H1 (cell line): ENCODE measurements at regions not wholly inside any gene's neighbourhood (a gene's known extent, or its start where the extent isn't known, plus 50 kb on each side); places are given as distances from the start of the nearest gene placed in this dataset.

Experiments used
- CTCF ChIA-PET: fragments of 300-600 bp; sonication (Branson Sonifier 250); formaldehyde crosslinking; loops from one replicate; lab custom pipeline; 2021; ENCODE audit not compliant: partially characterized antibody; lab: Charles Lee
- POLR2A ChIA-PET: fragments of 300-600 bp; sonication (Branson Sonifier 250); formaldehyde crosslinking; loops from one replicate; lab custom pipeline; 2021; ENCODE audit warnings: inconsistent platforms; ENCODE audit not compliant: partially characterized antibody; lab: Charles Lee
- DNase-seq, 2 experiments: peaks; one replicate each; pipeline versions ENCODE4 v3.0.0 to v3.0.0-alpha.2; 2010 to 2022; ENCODE audit warnings: low spot score in 2 of 2, low read depth in 1 of 2, mixed read lengths in 1 of 2
- FAIRE-seq: peaks from 2 replicates; lab custom pipeline; 2011; peaks lifted over from hg19 to GRCh38; lab: Jason Lieb, UNC
- H2AFZ ChIP-seq: 2 replicates; pipeline ENCODE4 v1.8.1; 2012; ENCODE audit warnings: low read length, inconsistent platforms
- H2AK5ac ChIP-seq: 2 replicates; pipeline ENCODE4 v1.6.1; 2013; ENCODE audit warnings: low read depth, low read length
- H2BK120ac ChIP-seq: replicated peaks from 2 replicates; pipeline ENCODE3; 2013; ENCODE audit warnings: low read depth, low read length, inconsistent platforms
- H2BK12ac ChIP-seq: 2 replicates; pipeline ENCODE4 v1.6.1; 2013; ENCODE audit warnings: low read depth, low read length
- H2BK15ac ChIP-seq: 2 replicates; pipeline ENCODE4 v1.6.1; 2013; ENCODE audit warnings: low read length
- H2BK20ac ChIP-seq: 2 replicates; pipeline ENCODE4 v1.6.1; 2013; ENCODE audit warnings: low read length
- H2BK5ac ChIP-seq: 2 replicates; pipeline ENCODE4 v1.6.1; 2013; ENCODE audit warnings: low read depth, low read length
- H3K14ac ChIP-seq: 2 replicates; pipeline ENCODE4 v1.6.1; 2013; ENCODE audit warnings: inconsistent platforms; ENCODE audit not compliant: insufficient read length
- H3K18ac ChIP-seq: 2 replicates; pipeline ENCODE4 v1.6.1; 2013; ENCODE audit warnings: low read length; ENCODE audit errors: extremely low read depth
- H3K23ac ChIP-seq: 2 replicates; pipeline ENCODE4 v1.6.1; 2013; ENCODE audit warnings: inconsistent platforms; ENCODE audit not compliant: insufficient read length
- H3K23me2 ChIP-seq: 2 replicates; pipeline ENCODE4 v1.6.1; 2013; ENCODE audit warnings: low read depth, low read length
- H3K27ac ChIP-seq: 2 replicates; pipeline ENCODE4 v1.6.1; 2011; ENCODE audit warnings: low read depth, low read length, inconsistent platforms
- H3K27me3 ChIP-seq, 4 experiments: replicated peaks in 1 of 4; 1 replicate in 1 of 4; 2 replicates in 3 of 4; pipeline versions ENCODE4 v1.6.1 to v1.8.1; 2011 to 2013; ENCODE audit warnings: low read length in 3 of 4, mild to moderate bottlenecking in 3 of 4, inconsistent platforms in 2 of 4, mixed read lengths in 2 of 4, moderate library complexity in 1 of 4; ENCODE audit not compliant: control insufficient read depth in 3 of 4, insufficient read depth in 3 of 4; ENCODE audit errors: extremely low read depth in 1 of 4
- H3K36me3 ChIP-seq, 4 experiments: 2 replicates each; pipeline versions ENCODE4 v1.6.1 to v1.8.1; 2011 to 2013; ENCODE audit warnings: mild to moderate bottlenecking in 4 of 4, low read length in 3 of 4, moderate library complexity in 2 of 4, control low read depth in 1 of 4, inconsistent platforms in 1 of 4; ENCODE audit not compliant: insufficient read depth in 4 of 4, control insufficient read depth in 2 of 4
- H3K4ac ChIP-seq: replicated peaks from 2 replicates; pipeline ENCODE3; 2013; ENCODE audit warnings: low read length, low read depth, mixed read lengths, inconsistent platforms; ENCODE audit not compliant: insufficient read length
- H3K4me1 ChIP-seq, 4 experiments: replicated peaks in 1 of 4; 1 replicate in 1 of 4; 2 replicates in 3 of 4; pipeline versions ENCODE4 v1.6.1 to v1.8.1; 2011 to 2013; ENCODE audit warnings: low read length in 3 of 4, inconsistent platforms in 2 of 4, mixed read lengths in 1 of 4; ENCODE audit not compliant: insufficient read depth in 4 of 4, control insufficient read depth in 3 of 4
- H3K4me2 ChIP-seq, 2 experiments: 2 replicates each; pipeline versions ENCODE4 v1.6.1 to v1.8.1; 2011 to 2013; ENCODE audit warnings: low read depth in 2 of 2, low read length in 2 of 2, control low read depth in 1 of 2, inconsistent platforms in 1 of 2, mild to moderate bottlenecking in 1 of 2; ENCODE audit not compliant: insufficient read depth in 1 of 2
- H3K4me3 ChIP-seq, 4 experiments: fragments of 200-600, 300-600 bp in 1 of 4; sonication (generic), shearing (Covaris generic), sonication (Bioruptor Twin) in 1 of 4; 2 replicates each; pipeline versions ENCODE4 v1.5.1 to v1.8.1; 2011 to 2016; ENCODE audit warnings: low read length in 4 of 4, low read depth in 3 of 4, control low read depth in 2 of 4, inconsistent platforms in 2 of 4, mild to moderate bottlenecking in 2 of 4, mixed read lengths in 1 of 4, moderate library complexity in 1 of 4; ENCODE audit not compliant: insufficient read depth in 2 of 4; ENCODE audit errors: extremely low read depth in 1 of 4
- H3K56ac ChIP-seq: replicated peaks from 2 replicates; pipeline ENCODE3; 2013; ENCODE audit warnings: low read depth, mild to moderate bottlenecking, mixed read lengths, low read length, inconsistent platforms; ENCODE audit not compliant: insufficient read length
- H3K79me1 ChIP-seq: 2 replicates; pipeline ENCODE4 v1.6.1; 2013; ENCODE audit warnings: low read depth, low read length, control low read depth
- H3K79me2 ChIP-seq, 2 experiments: 2 replicates each; pipeline versions ENCODE4 v1.6.1 to v1.8.1; 2012 to 2013; ENCODE audit warnings: low read length in 2 of 2, mild to moderate bottlenecking in 2 of 2, inconsistent platforms in 1 of 2; ENCODE audit not compliant: insufficient read depth in 2 of 2, control insufficient read depth in 1 of 2
- H3K9ac ChIP-seq, 4 experiments: replicated peaks in 1 of 4; 1 replicate in 1 of 4; 2 replicates in 3 of 4; pipeline versions ENCODE4 v1.6.1 to v1.8.1; 2011 to 2013; ENCODE audit warnings: low read depth in 3 of 4, low read length in 3 of 4, control low read depth in 2 of 4, mild to moderate bottlenecking in 2 of 4, moderate library complexity in 2 of 4, inconsistent platforms in 1 of 4; ENCODE audit errors: extremely low read depth in 1 of 4
- H3K9me3 ChIP-seq, 2 experiments: 2 replicates each; pipeline versions ENCODE4 v1.6.1 to v1.8.1; 2012 to 2013; ENCODE audit warnings: mild to moderate bottlenecking in 2 of 2, moderate library complexity in 2 of 2, control low read depth in 1 of 2, inconsistent platforms in 1 of 2, low read depth in 1 of 2, low read length in 1 of 2, mixed read lengths in 1 of 2; ENCODE audit not compliant: insufficient read depth in 2 of 2
- H4K20me1 ChIP-seq, 2 experiments: replicated peaks in 1 of 2; 2 replicates each; pipeline versions ENCODE3 to v1.8.1; 2011 to 2013; ENCODE audit warnings: inconsistent platforms in 2 of 2, low read length in 2 of 2, mild to moderate bottlenecking in 1 of 2; ENCODE audit not compliant: insufficient read depth in 2 of 2, control insufficient read depth in 1 of 2
- H4K5ac ChIP-seq: 2 replicates; pipeline ENCODE4 v1.6.1; 2013; ENCODE audit warnings: low read length, low read depth, mixed read lengths, inconsistent platforms; ENCODE audit not compliant: insufficient read length
- H4K8ac ChIP-seq: 2 replicates; pipeline ENCODE4 v1.8.0; 2013; ENCODE audit warnings: mild to moderate bottlenecking, moderate library complexity, low read length, inconsistent platforms; ENCODE audit not compliant: insufficient read depth; ENCODE audit errors: extremely low read depth
- H4K91ac ChIP-seq: replicated peaks from 2 replicates; pipeline ENCODE3; 2013; ENCODE audit warnings: low read length, mixed read lengths, inconsistent platforms; ENCODE audit not compliant: insufficient read length
- ASH2L ChIP-seq: fragments of 200-600, 300-600 bp; sonication (generic); IDR thresholded peaks from one replicate; pipeline ENCODE4 v1.7.1; 2017; ENCODE audit warnings: low read length
- ATF2 ChIP-seq: IDR thresholded peaks from 2 replicates; pipeline ENCODE4 v1.6.1; 2012; ENCODE audit warnings: low read length, inconsistent platforms
- CREB1 ChIP-seq: IDR thresholded peaks from 2 replicates; pipeline ENCODE4 v1.6.1; 2012; ENCODE audit warnings: inconsistent platforms
- E2F6 ChIP-seq: IDR thresholded peaks from 2 replicates; pipeline ENCODE4 v1.6.1; 2012; ENCODE audit warnings: inconsistent platforms
- EP300 ChIP-seq, 2 experiments: IDR thresholded peaks; 1 replicate in 1 of 2; 2 replicates in 1 of 2; pipeline ENCODE4 v1.6.1; 2011 to 2012; ENCODE audit warnings: low read depth in 2 of 2, low read length in 2 of 2, mild to moderate bottlenecking in 2 of 2, borderline replicate concordance in 1 of 2, inconsistent platforms in 1 of 2, moderate library complexity in 1 of 2
- FOSL1 ChIP-seq: IDR thresholded peaks from 2 replicates; pipeline ENCODE4 v1.6.1; 2011; ENCODE audit warnings: mild to moderate bottlenecking, low read depth, low read length, moderate library complexity; ENCODE audit not compliant: insufficient read depth
- GTF2F1 ChIP-seq: IDR thresholded peaks from 2 replicates; pipeline ENCODE4 v1.6.1; 2012; ENCODE audit warnings: low read depth, low read length, improper control_type of control experiment, borderline replicate concordance
- NANOG ChIP-seq: IDR thresholded peaks from 2 replicates; pipeline ENCODE4 v1.6.1; 2011; ENCODE audit warnings: low read length, low read depth, mild to moderate bottlenecking, inconsistent platforms; ENCODE audit not compliant: insufficient read depth, poor library complexity, severe bottlenecking
- POLR2A ChIP-seq, 2 experiments: IDR thresholded peaks; 1 replicate in 1 of 2; 2 replicates in 1 of 2; pipeline ENCODE4 v1.6.1; 2011; ENCODE audit warnings: low read depth in 2 of 2, low read length in 2 of 2, mild to moderate bottlenecking in 2 of 2; ENCODE audit errors: control extremely low read depth in 1 of 2
- POU5F1 ChIP-seq: IDR thresholded peaks from 2 replicates; pipeline ENCODE4 v1.6.1; 2011; ENCODE audit warnings: low read depth, mild to moderate bottlenecking, low read length, moderate library complexity
- RAD21 ChIP-seq, 2 experiments: IDR thresholded peaks in 1 of 2; conservative IDR thresholded peaks in 1 of 2; 2 replicates each; pipeline ENCODE4 v1.6.1; 2011; ENCODE audit warnings: low read depth in 2 of 2, low read length in 2 of 2, improper control_type of control experiment in 1 of 2, inconsistent platforms in 1 of 2, mild to moderate bottlenecking in 1 of 2, moderate library complexity in 1 of 2
- SRF ChIP-seq: IDR thresholded peaks from 2 replicates; pipeline ENCODE4 v1.6.1; 2011; ENCODE audit warnings: mild to moderate bottlenecking, low read depth, low read length, moderate library complexity
- TEAD4 ChIP-seq: IDR thresholded peaks from 2 replicates; pipeline ENCODE4 v1.6.1; 2012; ENCODE audit warnings: low read depth, low read length, inconsistent platforms, mixed read lengths
- WGBS, 2 experiments: shearing (Covaris generic) in 1 of 2; methylation state at CpG; one replicate each; pipeline versions ENCODE4 v1.1.6 to v1.1.7; 2013 to 2015; ENCODE audit warnings: low lambda C conversion rate in 2 of 2, mixed read lengths in 2 of 2, inconsistent platforms in 1 of 2, low coverage in 1 of 2, missing lambda C conversion rate in 1 of 2; ENCODE audit not compliant: insufficient replicate concordance in 2 of 2, insufficient coverage in 1 of 2, insufficient read length in 1 of 2; ENCODE audit errors: extremely low coverage in 1 of 2, missing lambda C conversion rate in 1 of 2; 5-methylcytosine and 5-hydroxymethylcytosine counted together

GRCh38 chr15:62795171-62795570, 247.4 kb upstream of the TPM1 start:
- H4K20me1 ChIP-seq = no peaks in the 10 kb centered on the region
- no peak overlapping the region for H3K23ac ChIP-seq
- H3K9me3 ChIP-seq = no peaks in the 10 kb centered on the region
- no peak overlapping the region for H2BK15ac ChIP-seq
- no peaks in the 10 kb centered on the region; a peak in 1 of 8 replicates for H3K36me3 ChIP-seq
- H3K4me1 ChIP-seq = peaks cover 4 to 9% (median 7%) of the 10 kb centered on the region in 4 experiments
- FAIRE-seq = no peak
- no peak overlapping the region; the same call in 1 of the 2 replicates for H2BK5ac ChIP-seq
- TF ChIP-seq ASH2L (no peak), CREB1 (no peak), POU5F1 (no peak), ATF2 (no peak), SRF (no peak), EP300 (IDR thresholded peaks at IDR 0.05; ENCODE audit: borderline replicate concordance in 1 of 2, low read depth in 2 of 2, low read length in 2 of 2) (no peak), GTF2F1 (no peak), FOSL1 (no peak), TEAD4 (no peak), NANOG (no peak), E2F6 (no peak), RAD21 (IDR thresholded peaks at IDR 0.05 in 1 of 2, conservative IDR thresholded peaks at IDR 0.05 in 1 of 2; ENCODE audit: low read depth in 2 of 2, low read length in 2 of 2) (no peak), POLR2A (IDR thresholded peaks at IDR 0.05; ENCODE audit: control extremely low read depth in 1 of 2, low read depth in 2 of 2, low read length in 2 of 2) (no peak)
- H3K14ac ChIP-seq = no peak overlapping the region
- no peak for DNase-seq
- H3K18ac ChIP-seq = no peak overlapping the region
- H2BK20ac ChIP-seq = no peak overlapping the region
- H2AFZ ChIP-seq = no peak overlapping the region
- H3K4me3 ChIP-seq = no peak overlapping the region
- no peaks in the 10 kb centered on the region for H3K23me2 ChIP-seq
- no peak overlapping the region for H2BK12ac ChIP-seq
- H3K4ac ChIP-seq = no peak overlapping the region
- H3K4me2 ChIP-seq = no peak overlapping the region
- H4K91ac ChIP-seq = no peak overlapping the region
- H3K9ac ChIP-seq = no peak overlapping the region
- no peak overlapping the region for H2BK120ac ChIP-seq
- no peak overlapping the region for H3K27ac ChIP-seq
- H3K56ac ChIP-seq = no peak overlapping the region
- no peaks in the 10 kb centered on the region for H3K79me2 ChIP-seq
- H4K5ac ChIP-seq = no peak overlapping the region
- H3K79me1 ChIP-seq = no peaks in the 10 kb centered on the region
- no peaks in the 10 kb centered on the region for H3K27me3 ChIP-seq
- H2AK5ac ChIP-seq = no peak overlapping the region
- ChIA-PET CTCF (no interaction called here), POLR2A (no interaction called here)
- 90% methylated on average over 13 of the region's 13 CpGs; no CpG with 5 or more reads in 1 of the 2 experiments for WGBS, 2 experiments
- no peak overlapping the region for H4K8ac ChIP-seq
